Stimulated activated CD4-positive, alpha-beta T cell treated with anti-CD3 and anti-CD28 coated beads, Interleukin-4, amount 100 ng/mL, for 48 hours (primary cell): ENCODE measurements at regions not wholly inside any gene's neighbourhood (a gene's known extent, or its start where the extent isn't known, plus 50 kb on each side); places are given as distances from the start of the nearest gene placed in this dataset.

Source experiments
- DNase-seq, 2 donors: peaks; one replicate each; pipeline ENCODE4 v3.0.0-alpha.2; 2020; ENCODE audit warnings: low read depth in 2 of 2

- DNase-seq = no peak
These were observed 110.5 kb upstream of the RFC3 start for GRCh38 chr13:33707449-33707848.

GRCh38 chr13:33710924-33711323, 107.0 kb upstream of the RFC3 start:
- no peak for DNase-seq

GRCh38 chr13:33711436-33711835, 106.5 kb upstream of the RFC3 start:
- no peak for DNase-seq

GRCh38 chr13:33717775-33718174, 100.2 kb upstream of the RFC3 start:
- no peak for DNase-seq

- DNase-seq = no peak
These were observed 96.2 kb upstream of the RFC3 start for GRCh38 chr13:33721724-33722123.

GRCh38 chr13:33722216-33722915, 95.6 kb upstream of the RFC3 start:
- no peak for DNase-seq

GRCh38 chr13:33723365-33723764, 94.6 kb upstream of the RFC3 start:
- no peak for DNase-seq

GRCh38 chr13:33723772-33724435, 94.0 kb upstream of the RFC3 start:
- peak; percentile 35 to 52 for DNase-seq

- DNase-seq = no peak
These were observed 92.6 kb upstream of the RFC3 start for GRCh38 chr13:33725340-33725739.

GRCh38 chr13:33727297-33728083, 90.5 kb upstream of the RFC3 start:
- DNase-seq = no peak

GRCh38 chr13:33728271-33729037, 89.5 kb upstream of the RFC3 start:
- no peak for DNase-seq

GRCh38 chr13:33730147-33730546, 87.8 kb upstream of the RFC3 start:
- DNase-seq = no peak

GRCh38 chr13:33730619-33731018, 87.3 kb upstream of the RFC3 start:
- no peak for DNase-seq

- no peak for DNase-seq
These were observed 82.7 kb upstream of the RFC3 start for GRCh38 chr13:33735276-33735675.

- DNase-seq = no peak
These were observed 78.7 kb upstream of the RFC3 start for GRCh38 chr13:33739254-33739653.

- DNase-seq = no peak
These were observed 77.8 kb upstream of the RFC3 start for GRCh38 chr13:33740134-33740538.

- no peak for DNase-seq
These were observed 75.6 kb upstream of the RFC3 start for GRCh38 chr13:33742321-33742720.

- no peak for DNase-seq
These were observed 74.2 kb upstream of the RFC3 start for GRCh38 chr13:33743438-33744368.

GRCh38 chr13:33744589-33745369, 73.2 kb upstream of the RFC3 start:
- no peak for DNase-seq
